ENCODE measurements at regions not wholly inside any gene's neighbourhood (a gene's known extent, or its start where the extent isn't known, plus 50 kb on each side); places are given as distances from the start of the nearest gene placed in this dataset.

GRCh38 chr15:95739131-95739530 is 591.4 kb upstream of the NR2F2 start:
- no peak for DNase-seq (ENCODE audit: low spot score)
- no peak overlapping the region for H3K4me3 ChIP-seq (ENCODE audit: low read depth, low read length, poor library complexity, severe bottlenecking)
- no peaks in the 10 kb centered on the region for H3K36me3 ChIP-seq (ENCODE audit: insufficient read depth, low read length, poor library complexity, severe bottlenecking)
- CTCF ChIA-PET: no interaction called here
- TF ChIP-seq, protein P1, sequence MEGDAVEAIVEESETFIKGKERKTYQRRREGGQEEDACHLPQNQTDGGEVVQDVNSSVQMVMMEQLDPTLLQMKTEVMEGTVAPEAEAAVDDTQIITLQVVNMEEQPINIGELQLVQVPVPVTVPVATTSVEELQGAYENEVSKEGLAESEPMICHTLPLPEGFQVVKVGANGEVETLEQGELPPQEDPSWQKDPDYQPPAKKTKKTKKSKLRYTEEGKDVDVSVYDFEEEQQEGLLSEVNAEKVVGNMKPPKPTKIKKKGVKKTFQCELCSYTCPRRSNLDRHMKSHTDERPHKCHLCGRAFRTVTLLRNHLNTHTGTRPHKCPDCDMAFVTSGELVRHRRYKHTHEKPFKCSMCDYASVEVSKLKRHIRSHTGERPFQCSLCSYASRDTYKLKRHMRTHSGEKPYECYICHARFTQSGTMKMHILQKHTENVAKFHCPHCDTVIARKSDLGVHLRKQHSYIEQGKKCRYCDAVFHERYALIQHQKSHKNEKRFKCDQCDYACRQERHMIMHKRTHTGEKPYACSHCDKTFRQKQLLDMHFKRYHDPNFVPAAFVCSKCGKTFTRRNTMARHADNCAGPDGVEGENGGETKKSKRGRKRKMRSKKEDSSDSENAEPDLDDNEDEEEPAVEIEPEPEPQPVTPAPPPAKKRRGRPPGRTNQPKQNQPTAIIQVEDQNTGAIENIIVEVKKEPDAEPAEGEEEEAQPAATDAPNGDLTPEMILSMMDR (conservative IDR thresholded peaks at IDR 0.05; ENCODE audit: low read depth, low read length): no peak
- TF ChIP-seq EZH2 (IDR thresholded peaks at IDR 0.05; ENCODE audit: borderline replicate concordance, low read depth, low read length, poor library complexity, severe bottlenecking): no peak
- POLR2A ChIA-PET (ENCODE audit: low non-redundant PET): no interaction called here
- no peaks in the 10 kb centered on the region for H3K9me3 ChIP-seq (ENCODE audit: low read depth, low read length, poor library complexity, severe bottlenecking)
- intact Hi-C loops (cut with micrococcal nuclease; ENCODE audit: unreplicated experiment): no loop called here
- no peak overlapping the region for H3K27ac ChIP-seq (ENCODE audit: low read depth, low read length, poor library complexity, severe bottlenecking)
- peaks cover 12% of the 10 kb centered on the region for H3K4me1 ChIP-seq (ENCODE audit: insufficient read depth, low read length, poor library complexity, severe bottlenecking)
- no peaks in the 10 kb centered on the region for H3K27me3 ChIP-seq (replicated peaks; ENCODE audit: insufficient read depth, low read depth, low read length, poor library complexity)
- BruUV-seq (replicated peaks): no TSS peak

DNA sequence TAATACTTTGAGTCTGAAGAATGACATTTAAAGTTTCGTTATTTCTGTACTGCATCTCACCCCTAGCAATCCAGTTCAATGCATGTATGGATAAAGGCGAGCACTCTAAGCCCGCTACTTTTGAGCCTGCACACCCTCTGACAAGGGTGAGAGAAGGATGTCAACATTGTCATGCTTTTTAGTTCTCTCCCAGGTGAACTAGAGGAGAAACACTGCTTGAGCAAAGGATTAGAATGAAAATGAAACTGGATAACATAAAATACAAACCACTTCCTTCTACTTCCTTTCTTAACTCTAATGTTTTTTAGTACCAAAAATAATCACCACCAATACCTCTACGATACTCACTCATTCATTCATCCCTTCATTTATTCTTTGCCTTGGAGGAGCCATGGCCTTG is 588.7 kb upstream of the NR2F2 start:
- H3K27me3 ChIP-seq (replicated peaks; ENCODE audit: insufficient read depth, low read depth, low read length, poor library complexity): no peaks in the 10 kb centered on the region
- ChIA-PET POLR2A (ENCODE audit: low non-redundant PET) (interaction anchor here (0.6 kb wide), 1 partner anchor 1967 kb away, joined by 3 read pairs; no protein-coding TSS in a partner anchor), CTCF (no interaction called here)
- BruUV-seq (replicated peaks): no TSS peak
- H3K27ac ChIP-seq (ENCODE audit: low read depth, low read length, poor library complexity, severe bottlenecking): no peak overlapping the region
- no peaks in the 10 kb centered on the region for H3K9me3 ChIP-seq (ENCODE audit: low read depth, low read length, poor library complexity, severe bottlenecking)
- intact Hi-C loops (cut with micrococcal nuclease; ENCODE audit: unreplicated experiment): no loop called here
- TF ChIP-seq EZH2 (IDR thresholded peaks at IDR 0.05; ENCODE audit: borderline replicate concordance, low read depth, low read length, poor library complexity, severe bottlenecking): no peak
- TF ChIP-seq, protein P1 (conservative IDR thresholded peaks at IDR 0.05; ENCODE audit: low read depth, low read length): no peak
- H3K36me3 ChIP-seq (ENCODE audit: insufficient read depth, low read length, poor library complexity, severe bottlenecking): no peaks in the 10 kb centered on the region
- no peak overlapping the region for H3K4me3 ChIP-seq (ENCODE audit: low read depth, low read length, poor library complexity, severe bottlenecking)
- DNase-seq (ENCODE audit: low spot score): no peak
- H3K4me1 ChIP-seq (ENCODE audit: insufficient read depth, low read length, poor library complexity, severe bottlenecking): no peaks in the 10 kb centered on the region

GRCh38 chr15:95742256-95742655 is 588.2 kb upstream of the NR2F2 start:
- ChIA-PET CTCF (no interaction called here), POLR2A (ENCODE audit: low non-redundant PET) (interaction anchor here (0.6 kb wide), 1 partner anchor 1967 kb away, joined by 3 read pairs; no protein-coding TSS in a partner anchor)
- DNase-seq (ENCODE audit: low spot score): no peak
- Histone ChIP-seq H3K9me3 (ENCODE audit: low read depth, low read length, poor library complexity, severe bottlenecking) (no peaks in the 10 kb centered on the region), H3K4me3 (ENCODE audit: low read depth, low read length, poor library complexity, severe bottlenecking) (no peak overlapping the region), H3K27me3 (replicated peaks; ENCODE audit: insufficient read depth, low read depth, low read length, poor library complexity) (no peaks in the 10 kb centered on the region), H3K36me3 (ENCODE audit: insufficient read depth, low read length, poor library complexity, severe bottlenecking) (no peaks in the 10 kb centered on the region), H3K27ac (ENCODE audit: low read depth, low read length, poor library complexity, severe bottlenecking) (no peak overlapping the region), H3K4me1 (ENCODE audit: insufficient read depth, low read length, poor library complexity, severe bottlenecking) (no peaks in the 10 kb centered on the region)
- BruUV-seq (replicated peaks): no TSS peak
- intact Hi-C loops (cut with micrococcal nuclease; ENCODE audit: unreplicated experiment): no loop called here
- no peak for TF ChIP-seq EZH2 (IDR thresholded peaks at IDR 0.05; ENCODE audit: borderline replicate concordance, low read depth, low read length, poor library complexity, severe bottlenecking)
- TF ChIP-seq, protein P1 (conservative IDR thresholded peaks at IDR 0.05; ENCODE audit: low read depth, low read length): no peak
